ENCODE measurements at regions not wholly inside any gene's neighbourhood (a gene's known extent, or its start where the extent isn't known, plus 50 kb on each side); places are given as distances from the start of the nearest gene placed in this dataset.

DNA sequence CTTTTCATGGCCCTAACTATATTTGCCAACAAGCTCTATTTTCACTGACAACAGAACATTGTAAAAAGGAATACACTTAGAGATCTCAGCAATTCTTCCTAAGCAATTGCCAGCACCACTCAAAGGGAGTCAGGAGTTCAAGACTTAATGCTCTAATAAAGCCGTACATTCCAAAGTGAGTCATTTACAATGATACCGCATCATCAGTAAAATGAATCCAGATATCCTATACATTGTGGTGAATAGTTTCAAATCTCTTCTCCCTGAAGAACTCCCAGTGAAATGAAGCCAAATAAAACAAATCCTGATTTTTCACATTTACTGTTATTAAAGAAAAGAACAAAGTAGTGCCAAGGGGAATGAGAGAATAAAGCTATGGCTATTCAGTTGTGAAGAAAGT is 2898.7 kb upstream of the PCDH20 start:
- no peak for FAIRE-seq

DNA sequence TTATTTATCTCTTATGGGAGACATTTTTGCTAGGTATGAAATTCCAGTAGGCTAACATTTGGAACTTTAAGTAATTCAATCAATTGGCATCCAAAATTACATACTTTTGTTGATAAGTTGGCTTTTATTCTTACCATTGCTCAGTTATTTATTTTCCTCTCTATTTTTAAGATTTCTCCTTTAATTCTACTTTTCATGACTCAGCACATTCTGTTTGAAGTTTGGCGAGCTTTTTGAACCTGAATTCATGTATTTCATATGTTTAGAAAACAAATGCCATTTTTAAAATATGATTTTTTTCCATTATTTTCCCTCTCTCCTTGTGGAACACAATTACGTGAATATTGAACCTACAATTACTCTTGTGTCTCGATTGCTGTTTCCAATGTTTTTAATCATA is 2896.3 kb upstream of the PCDH20 start:
- FAIRE-seq (no peak), DNase-seq (ENCODE audit: insufficient read length, low spot score) (no peak)

More for the DNA sequence above, 2898.7 kb upstream of the PCDH20 start:
- no peak for DNase-seq (ENCODE audit: insufficient read length, low spot score)

GRCh38 chr13:64311112-64311511 is 2895.5 kb upstream of the PCDH20 start:
- FAIRE-seq (no peak), DNase-seq (ENCODE audit: insufficient read length, low spot score) (no peak)

DNA sequence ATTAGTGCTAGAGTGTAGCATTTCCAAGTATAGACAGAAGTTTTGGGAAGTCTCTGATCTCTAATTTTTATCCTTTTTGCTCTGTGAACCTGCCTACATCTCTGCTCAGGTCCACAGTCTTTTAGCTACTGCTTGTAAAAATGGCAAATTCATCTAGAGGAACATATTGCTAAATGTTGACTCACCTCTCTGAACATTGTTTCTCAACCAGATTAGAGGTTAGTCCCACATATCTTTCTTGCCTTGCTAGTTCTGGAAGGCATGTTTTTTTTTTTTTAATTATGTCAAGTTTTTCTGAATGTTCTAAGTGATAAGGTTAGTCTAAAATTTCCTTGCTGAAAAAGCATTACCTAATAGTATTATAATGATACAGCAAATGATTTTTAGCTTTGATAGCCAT is 2889.6 kb upstream of the PCDH20 start:
- FAIRE-seq (no peak), DNase-seq (ENCODE audit: insufficient read length, low spot score) (no peak)

- FAIRE-seq, result no peak
Observed at GRCh38 chr13:64300239-64300638, 2884.6 kb upstream of the PCDH20 start.

DNA sequence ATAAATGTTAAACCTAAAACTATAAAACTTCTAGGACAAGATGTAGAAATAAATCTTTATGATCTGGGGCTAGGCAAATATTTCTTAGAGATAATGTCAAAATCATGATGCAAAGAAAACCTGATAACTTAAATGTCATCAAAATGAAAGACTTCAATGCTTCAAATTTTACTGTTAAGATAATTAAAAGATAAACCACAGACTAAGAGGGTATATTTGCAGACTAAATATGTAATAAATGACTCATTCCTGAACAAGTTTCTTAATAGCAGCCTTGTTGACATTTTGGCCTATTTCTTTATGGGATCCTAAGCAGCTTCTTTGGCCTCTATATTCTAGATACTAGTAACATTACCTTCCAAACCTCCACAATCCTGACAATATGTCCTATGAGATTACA is 2878.3 kb upstream of the PCDH20 start:
- FAIRE-seq, result no peak
- DNase-seq (ENCODE audit: insufficient read length, low spot score), result no peak

More at GRCh38 chr13:64300239-64300638, 2884.6 kb upstream of the PCDH20 start:
- no peak for DNase-seq (ENCODE audit: insufficient read length, low spot score)

DNA sequence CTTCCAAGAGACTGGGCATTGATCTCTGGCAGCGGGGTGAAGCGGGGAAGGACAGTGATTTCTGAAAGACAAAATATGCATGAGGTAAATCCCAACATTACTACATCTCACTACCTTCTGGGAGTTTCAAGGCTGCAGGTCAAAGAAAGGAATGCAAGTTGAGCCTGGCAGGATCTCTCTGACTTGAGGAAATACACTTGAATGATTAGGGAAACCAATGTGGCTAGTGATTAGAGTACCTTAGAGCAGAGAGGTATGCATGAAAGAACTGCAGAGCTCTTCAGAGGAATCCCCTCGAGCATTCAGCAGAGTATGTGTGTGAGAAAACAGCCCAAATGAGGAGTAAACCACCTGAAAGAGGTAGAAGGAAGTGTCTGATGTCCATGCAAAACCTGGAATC is 2874.1 kb upstream of the PCDH20 start:
- DNase-seq (ENCODE audit: insufficient read length, low spot score) (no peak), FAIRE-seq (no peak)

- FAIRE-seq (no peak), DNase-seq (ENCODE audit: insufficient read length, low spot score) (no peak)
Observed at GRCh38 chr13:64283926-64284325, 2868.3 kb upstream of the PCDH20 start.

DNA sequence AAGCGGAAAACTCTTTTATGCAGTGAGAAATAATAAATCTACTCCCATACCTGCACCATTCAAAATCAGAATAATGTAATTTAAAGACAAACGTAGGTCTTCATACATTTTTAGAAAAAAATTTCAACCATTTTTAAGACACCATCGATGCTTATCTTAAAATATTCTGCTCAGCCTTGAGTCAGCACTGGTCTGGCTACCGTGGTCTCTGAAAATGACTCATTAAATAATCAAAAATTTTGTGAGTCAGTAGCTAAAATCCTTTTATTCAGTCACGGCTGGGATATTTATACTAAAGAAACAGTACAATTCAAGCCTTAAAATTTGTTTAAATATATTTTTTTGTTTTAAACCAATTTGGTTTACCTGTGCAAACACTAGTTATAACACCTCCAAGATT is 2862.8 kb upstream of the PCDH20 start:
- FAIRE-seq, result no peak
- DNase-seq (ENCODE audit: insufficient read length, low spot score), result no peak

DNA sequence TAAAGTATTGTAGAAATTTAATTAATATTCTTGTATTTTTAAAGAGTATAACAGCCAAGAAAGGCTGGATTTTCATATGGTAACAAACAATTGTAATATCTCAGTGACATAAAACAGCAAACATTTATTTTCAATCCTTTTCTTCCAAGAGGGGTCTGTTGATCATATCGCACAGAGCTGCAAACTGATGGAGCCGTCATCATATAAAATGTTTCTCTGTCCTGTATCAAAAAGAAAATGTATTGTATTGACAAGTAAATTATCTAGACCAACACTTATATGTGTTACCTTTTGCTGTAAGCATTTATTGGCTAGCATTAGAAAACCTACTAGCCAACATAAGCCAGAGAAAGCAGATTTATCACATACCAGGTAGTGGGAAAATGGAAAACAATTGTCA is 2861.4 kb upstream of the PCDH20 start:
- FAIRE-seq (no peak), DNase-seq (ENCODE audit: insufficient read length, low spot score) (no peak)

DNA sequence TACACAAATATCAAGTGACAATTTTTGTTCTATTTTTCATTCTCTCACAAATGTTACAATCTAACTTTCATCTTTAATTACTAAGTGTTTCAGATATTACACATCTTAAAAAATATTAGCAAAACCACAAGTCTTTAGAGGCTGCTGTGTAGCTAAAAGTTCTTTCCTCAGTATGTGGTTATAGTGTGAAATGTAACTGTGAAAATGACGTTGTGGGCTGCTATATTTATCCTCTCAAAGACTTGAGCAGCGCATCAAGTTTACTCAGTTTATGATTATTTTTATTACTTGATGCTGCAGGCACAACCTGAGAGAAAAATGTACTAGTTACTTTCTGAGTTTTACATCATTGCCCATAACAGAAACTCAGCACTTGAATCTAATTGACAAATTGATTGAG is 2860.6 kb upstream of the PCDH20 start:
- FAIRE-seq (no peak), DNase-seq (ENCODE audit: insufficient read length, low spot score) (no peak)

DNA sequence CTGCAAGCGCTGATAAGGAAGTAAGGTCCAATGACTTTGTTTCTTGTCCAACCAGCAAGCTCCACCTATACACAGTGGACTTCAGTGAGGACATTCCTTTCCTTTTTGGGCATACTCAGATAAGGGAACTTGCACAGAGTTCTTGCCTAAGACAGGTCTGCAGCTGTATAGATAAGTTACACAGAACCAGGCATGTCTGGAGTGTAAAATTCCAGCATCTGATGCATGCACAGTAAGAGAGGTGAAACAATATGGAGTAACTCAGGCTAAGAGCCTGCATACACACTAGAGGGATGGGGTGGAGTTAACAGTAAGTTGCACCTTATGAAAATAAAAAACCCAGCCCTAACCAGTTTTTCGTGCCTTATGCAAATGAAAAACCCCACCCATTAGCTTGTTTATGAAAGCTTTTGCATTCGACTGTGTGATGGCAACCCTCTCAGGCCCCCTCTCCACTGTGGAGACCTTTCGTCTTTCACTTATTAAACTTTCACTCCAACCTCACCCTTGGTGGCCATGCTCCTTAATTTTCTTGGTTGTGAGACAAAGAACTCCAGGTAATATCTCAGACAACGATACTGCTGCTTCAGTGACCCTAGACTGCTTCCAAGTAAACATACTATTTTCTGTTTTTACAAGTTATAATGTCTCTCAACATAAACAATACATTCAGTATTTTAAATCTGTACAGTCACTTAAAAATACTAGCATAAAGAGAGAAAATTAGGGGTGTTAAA is 2859.0 kb upstream of the PCDH20 start:
- FAIRE-seq, result no peak
- no peak for DNase-seq (ENCODE audit: insufficient read length, low spot score)

- no peak for FAIRE-seq
- no peak for DNase-seq (ENCODE audit: insufficient read length, low spot score)
Observed at GRCh38 chr13:64273780-64274179, 2858.1 kb upstream of the PCDH20 start.

- no peak for DNase-seq (ENCODE audit: insufficient read length, low spot score)
- no peak for FAIRE-seq
Observed at GRCh38 chr13:64272681-64273080, 2857.0 kb upstream of the PCDH20 start.

GRCh38 chr13:64266024-64266423 is 2850.4 kb upstream of the PCDH20 start:
- no peak for FAIRE-seq

DNA sequence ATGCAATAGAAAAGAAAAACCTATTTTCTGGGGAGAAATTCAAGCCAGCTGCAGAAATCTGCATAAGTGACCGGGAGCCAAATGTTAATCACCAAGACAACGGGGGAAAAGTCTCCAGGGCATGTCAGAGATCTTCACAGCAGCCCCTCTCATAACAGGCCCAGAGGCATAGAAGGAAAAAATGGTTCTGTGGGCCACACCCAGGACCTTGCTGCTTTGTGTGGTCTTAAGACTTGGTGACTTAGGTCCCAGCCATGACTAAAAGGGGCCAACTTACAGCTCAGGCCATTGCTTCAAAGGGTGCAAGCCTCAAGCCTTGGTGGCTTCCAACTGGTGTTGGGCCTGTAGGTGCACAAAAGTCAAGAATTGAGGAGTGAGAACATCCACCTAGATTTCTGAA is 2847.6 kb upstream of the PCDH20 start:
- no peak for FAIRE-seq

More at GRCh38 chr13:64266024-64266423, 2850.4 kb upstream of the PCDH20 start:
- no peak for DNase-seq (ENCODE audit: insufficient read length, low spot score)

GRCh38 chr13:64256751-64257150 is 2841.1 kb upstream of the PCDH20 start:
- DNase-seq (ENCODE audit: insufficient read length, low spot score) (no peak), FAIRE-seq (no peak)

More for the DNA sequence above, 2847.6 kb upstream of the PCDH20 start:
- no peak for DNase-seq (ENCODE audit: insufficient read length, low spot score)

- DNase-seq (ENCODE audit: insufficient read length, low spot score), result no peak
- no peak for FAIRE-seq
Observed at GRCh38 chr13:64255988-64256387, 2840.3 kb upstream of the PCDH20 start.

DNA sequence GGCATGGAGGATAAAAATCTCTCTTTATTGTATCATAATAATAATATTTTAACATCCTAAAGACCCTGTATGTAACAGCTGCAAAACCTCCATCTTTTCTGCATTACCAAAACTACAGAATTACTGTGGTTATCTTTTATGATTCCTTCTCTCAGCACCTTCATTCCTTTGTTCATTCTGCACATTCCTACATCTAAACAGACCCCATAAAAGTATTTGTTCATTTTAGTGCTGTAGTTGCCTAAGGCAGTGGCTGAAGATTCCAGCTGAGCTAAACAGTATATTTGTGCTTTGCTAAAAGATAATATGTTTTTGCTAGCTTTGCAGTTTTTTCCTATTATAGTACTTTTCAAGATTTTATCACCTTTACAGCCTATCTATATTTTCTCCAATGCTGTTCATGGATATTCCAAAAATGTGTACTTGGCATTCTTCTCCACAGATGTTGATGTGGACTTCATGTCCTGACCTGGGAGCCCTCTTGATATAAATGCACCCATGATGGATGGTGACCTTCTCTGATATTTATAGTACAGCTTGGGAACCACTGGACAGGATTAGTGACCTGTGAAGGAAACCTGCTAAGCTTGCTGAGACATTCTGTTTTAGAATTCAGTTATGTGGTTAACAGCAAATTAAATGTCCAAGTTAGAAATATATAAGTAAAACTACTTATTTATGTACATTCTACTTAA is 2832.9 kb upstream of the PCDH20 start:
- no peak for FAIRE-seq
- DNase-seq (ENCODE audit: insufficient read length, low spot score), result no peak

DNA sequence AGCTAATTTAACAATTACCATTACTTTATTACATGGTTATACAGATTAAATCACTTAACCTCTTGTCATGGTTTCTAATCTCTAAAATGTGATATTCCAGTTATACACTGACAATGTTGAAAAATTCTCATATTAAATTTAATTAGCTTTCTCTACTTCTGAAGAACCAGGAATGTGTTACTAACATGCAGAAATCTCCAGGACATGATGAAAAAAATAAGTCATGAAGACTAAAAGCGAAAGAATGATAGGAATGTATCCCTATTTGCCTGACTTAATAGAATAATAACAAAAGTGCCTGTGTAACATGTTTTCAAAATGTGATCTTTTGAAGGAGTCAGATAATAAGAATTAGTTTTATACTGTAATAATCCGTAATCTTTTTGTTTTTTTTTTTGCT is 2823.7 kb upstream of the PCDH20 start:
- FAIRE-seq, result no peak

GRCh38 chr13:64234255-64234654 is 2818.6 kb upstream of the PCDH20 start:
- DNase-seq (ENCODE audit: insufficient read length, low spot score) (no peak), FAIRE-seq (no peak)

More for the DNA sequence above, 2823.7 kb upstream of the PCDH20 start:
- no peak for DNase-seq (ENCODE audit: insufficient read length, low spot score)

DNA sequence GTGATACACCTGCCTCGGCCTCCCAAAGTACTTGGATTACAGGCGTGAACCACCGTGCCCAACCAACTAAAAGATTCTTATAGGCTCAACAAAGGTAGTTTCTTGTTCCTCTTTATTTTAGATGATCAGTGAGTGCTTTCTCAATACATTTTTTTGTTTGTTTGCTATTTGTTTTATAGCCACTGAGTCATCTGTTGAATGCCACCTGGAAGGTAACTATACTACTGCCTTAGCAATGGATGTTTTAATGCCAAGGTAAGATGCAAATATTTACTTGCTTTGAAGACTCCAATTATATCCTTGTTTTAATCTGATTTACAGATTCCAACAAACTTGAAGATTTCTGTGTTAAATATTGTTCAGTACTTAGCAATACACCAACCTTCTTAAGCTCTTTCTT is 2807.4 kb upstream of the PCDH20 start:
- no peak for FAIRE-seq
- DNase-seq (ENCODE audit: insufficient read length, low spot score), result no peak
